ENCODE measurements at regions not wholly inside any gene's neighbourhood (a gene's known extent, or its start where the extent isn't known, plus 50 kb on each side); places are given as distances from the start of the nearest gene placed in this dataset.
"Not testable (repeated sequence)": the region's sequence is repeated elsewhere in the genome, so short reads cannot be mapped to it uniquely, and the experiment has no call there.

DNA sequence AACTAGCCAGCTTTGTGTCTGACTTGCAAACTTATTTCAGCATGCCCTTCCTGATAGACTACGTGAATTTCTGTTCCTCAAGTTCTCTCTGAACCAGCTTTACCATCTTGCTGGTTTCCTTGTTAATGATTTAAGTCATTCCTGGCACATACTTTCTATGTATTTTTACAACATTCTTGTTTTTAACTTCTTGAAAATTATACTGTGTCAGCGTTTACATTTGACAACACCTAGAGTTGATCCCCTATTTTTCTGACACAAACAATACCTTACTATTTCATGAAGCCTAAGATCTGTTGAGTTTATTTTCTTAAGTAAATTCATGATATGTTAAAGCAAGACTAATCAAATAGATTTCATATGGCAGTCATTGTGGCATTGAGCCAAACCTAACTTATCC, 686.3 kb downstream of the XPNPEP1 start:
- CTCF ChIA-PET: no interaction called here
- H3K4me3 Mint-ChIP-seq: no peak overlapping the region
- no peaks in the 10 kb centered on the region for H3K4me1 Mint-ChIP-seq
- H3K36me3 Mint-ChIP-seq: no peaks in the 10 kb centered on the region
- ATAC-seq: no peak
- H3K9me3 Mint-ChIP-seq: peaks cover 4% of the 10 kb centered on the region
- TF ChIP-seq ATF1 (CRISPR knock-in tag; IDR thresholded peaks at IDR 0.05): no peak
- TF ChIP-seq, protein P1, sequence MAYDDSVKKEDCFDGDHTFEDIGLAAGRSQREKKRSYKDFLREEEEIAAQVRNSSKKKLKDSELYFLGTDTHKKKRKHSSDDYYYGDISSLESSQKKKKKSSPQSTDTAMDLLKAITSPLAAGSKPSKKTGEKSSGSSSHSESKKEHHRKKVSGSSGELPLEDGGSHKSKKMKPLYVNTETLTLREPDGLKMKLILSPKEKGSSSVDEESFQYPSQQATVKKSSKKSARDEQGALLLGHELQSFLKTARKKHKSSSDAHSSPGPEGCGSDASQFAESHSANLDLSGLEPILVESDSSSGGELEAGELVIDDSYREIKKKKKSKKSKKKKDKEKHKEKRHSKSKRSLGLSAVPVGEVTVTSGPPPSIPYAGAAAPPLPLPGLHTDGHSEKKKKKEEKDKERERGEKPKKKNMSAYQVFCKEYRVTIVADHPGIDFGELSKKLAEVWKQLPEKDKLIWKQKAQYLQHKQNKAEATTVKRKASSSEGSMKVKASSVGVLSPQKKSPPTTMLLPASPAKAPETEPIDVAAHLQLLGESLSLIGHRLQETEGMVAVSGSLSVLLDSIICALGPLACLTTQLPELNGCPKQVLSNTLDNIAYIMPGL (CRISPR knock-in tag; IDR thresholded peaks at IDR 0.05): no peak
- no peak overlapping the region for H3K27ac Mint-ChIP-seq
- POLR2A ChIA-PET: no interaction called here
- no peaks in the 10 kb centered on the region; the same call in 1 of the 2 replicates for H3K27me3 Mint-ChIP-seq (ENCODE audit: low read depth)
- no peak for DNase-seq (ENCODE audit: low spot score)

DNA sequence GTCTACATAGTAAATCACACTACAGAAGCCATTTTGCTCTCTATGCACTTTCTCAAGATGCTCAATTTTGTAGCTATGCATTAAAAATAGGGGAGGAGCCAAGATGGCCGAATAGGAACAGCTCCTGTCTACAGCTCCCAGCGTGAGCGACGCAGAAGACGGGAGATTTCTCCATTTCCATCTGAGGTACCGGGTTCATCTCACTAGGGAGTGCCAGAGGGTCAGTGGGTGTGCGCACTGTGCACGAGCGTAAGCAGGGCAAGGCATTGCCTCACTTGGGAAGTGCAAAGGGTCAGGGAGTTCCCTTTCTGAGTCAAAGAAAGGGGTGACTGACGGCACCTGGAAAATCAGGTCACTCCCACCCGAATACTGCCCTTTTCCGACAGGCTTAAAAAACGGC, 699.8 kb downstream of the XPNPEP1 start:
- H3K27ac Mint-ChIP-seq; H3K4me1 Mint-ChIP-seq; ATAC-seq; H3K36me3 Mint-ChIP-seq; DNase-seq (ENCODE audit: low spot score); H3K27me3 Mint-ChIP-seq (ENCODE audit: low read depth); CTCF ChIA-PET; H3K4me3 Mint-ChIP-seq; POLR2A ChIA-PET: not testable (repeated sequence)
- H3K9me3 Mint-ChIP-seq: peaks cover 14% of the 10 kb centered on the region

DNA sequence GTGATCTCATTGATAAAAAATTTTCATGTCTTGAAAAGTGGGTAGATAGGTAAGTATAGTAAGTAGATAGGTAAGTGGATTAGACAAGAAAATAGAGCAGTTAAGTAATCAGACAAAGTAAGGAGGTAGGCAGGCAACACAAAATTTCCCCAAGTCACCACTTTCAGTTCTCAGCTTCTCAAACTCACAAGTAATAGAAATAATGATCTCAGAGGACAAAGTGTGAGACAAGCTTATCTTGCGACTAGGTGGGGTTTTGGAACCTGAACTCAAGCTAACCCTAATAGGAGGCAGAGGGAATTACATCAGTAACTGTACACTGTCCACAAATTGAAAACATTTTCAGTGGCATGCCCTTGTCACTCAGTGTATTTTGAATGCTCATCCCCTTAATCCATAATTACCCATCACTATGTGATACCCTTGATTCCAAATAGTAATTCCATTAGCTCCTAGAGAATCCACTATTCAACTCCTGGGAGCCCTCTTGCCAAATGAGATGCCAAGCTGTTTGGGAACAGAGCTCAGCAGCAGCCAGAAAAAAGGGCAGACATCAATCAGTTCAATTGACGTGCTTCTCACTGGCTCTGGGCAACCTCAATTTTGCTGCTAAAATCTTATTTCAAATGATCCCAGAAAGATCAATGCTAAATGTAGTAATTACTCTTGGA, 703.2 kb downstream of the XPNPEP1 start:
- CTCF ChIA-PET: no interaction called here
- no peak for ATAC-seq
- Mint-ChIP-seq H3K4me1 (peaks cover 9% of the 10 kb centered on the region), H3K36me3 (no peaks in the 10 kb centered on the region), H3K9me3 (peaks cover 8% of the 10 kb centered on the region), H3K27ac (no peak overlapping the region), H3K4me3 (no peak overlapping the region), H3K27me3 (ENCODE audit: low read depth) (no peaks in the 10 kb centered on the region)
- POLR2A ChIA-PET: no interaction called here
- DNase-seq (ENCODE audit: low spot score): no peak
- TF ChIP-seq SMAD4 (CRISPR knock-in tag; IDR thresholded peaks at IDR 0.05): no peak
- TF ChIP-seq, protein P2, sequence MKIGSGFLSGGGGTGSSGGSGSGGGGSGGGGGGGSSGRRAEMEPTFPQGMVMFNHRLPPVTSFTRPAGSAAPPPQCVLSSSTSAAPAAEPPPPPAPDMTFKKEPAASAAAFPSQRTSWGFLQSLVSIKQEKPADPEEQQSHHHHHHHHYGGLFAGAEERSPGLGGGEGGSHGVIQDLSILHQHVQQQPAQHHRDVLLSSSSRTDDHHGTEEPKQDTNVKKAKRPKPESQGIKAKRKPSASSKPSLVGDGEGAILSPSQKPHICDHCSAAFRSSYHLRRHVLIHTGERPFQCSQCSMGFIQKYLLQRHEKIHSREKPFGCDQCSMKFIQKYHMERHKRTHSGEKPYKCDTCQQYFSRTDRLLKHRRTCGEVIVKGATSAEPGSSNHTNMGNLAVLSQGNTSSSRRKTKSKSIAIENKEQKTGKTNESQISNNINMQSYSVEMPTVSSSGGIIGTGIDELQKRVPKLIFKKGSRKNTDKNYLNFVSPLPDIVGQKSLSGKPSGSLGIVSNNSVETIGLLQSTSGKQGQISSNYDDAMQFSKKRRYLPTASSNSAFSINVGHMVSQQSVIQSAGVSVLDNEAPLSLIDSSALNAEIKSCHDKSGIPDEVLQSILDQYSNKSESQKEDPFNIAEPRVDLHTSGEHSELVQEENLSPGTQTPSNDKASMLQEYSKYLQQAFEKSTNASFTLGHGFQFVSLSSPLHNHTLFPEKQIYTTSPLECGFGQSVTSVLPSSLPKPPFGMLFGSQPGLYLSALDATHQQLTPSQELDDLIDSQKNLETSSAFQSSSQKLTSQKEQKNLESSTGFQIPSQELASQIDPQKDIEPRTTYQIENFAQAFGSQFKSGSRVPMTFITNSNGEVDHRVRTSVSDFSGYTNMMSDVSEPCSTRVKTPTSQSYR (CRISPR knock-in tag; IDR thresholded peaks at IDR 0.05): no peak
- no peak for TF ChIP-seq NFYB (CRISPR knock-in tag; conservative IDR thresholded peaks at IDR 0.05; ENCODE audit: low read depth)
- no peak for TF ChIP-seq ATF1 (CRISPR knock-in tag; IDR thresholded peaks at IDR 0.05)
- TF ChIP-seq SP1 (CRISPR knock-in tag; conservative IDR thresholded peaks at IDR 0.05): no peak
- no peak for TF ChIP-seq NFATC4 (CRISPR knock-in tag; IDR thresholded peaks at IDR 0.05)
- TF ChIP-seq ZNF396 (CRISPR knock-in tag; IDR thresholded peaks at IDR 0.05; ENCODE audit: borderline replicate concordance): no peak
- TF ChIP-seq, protein P3, sequence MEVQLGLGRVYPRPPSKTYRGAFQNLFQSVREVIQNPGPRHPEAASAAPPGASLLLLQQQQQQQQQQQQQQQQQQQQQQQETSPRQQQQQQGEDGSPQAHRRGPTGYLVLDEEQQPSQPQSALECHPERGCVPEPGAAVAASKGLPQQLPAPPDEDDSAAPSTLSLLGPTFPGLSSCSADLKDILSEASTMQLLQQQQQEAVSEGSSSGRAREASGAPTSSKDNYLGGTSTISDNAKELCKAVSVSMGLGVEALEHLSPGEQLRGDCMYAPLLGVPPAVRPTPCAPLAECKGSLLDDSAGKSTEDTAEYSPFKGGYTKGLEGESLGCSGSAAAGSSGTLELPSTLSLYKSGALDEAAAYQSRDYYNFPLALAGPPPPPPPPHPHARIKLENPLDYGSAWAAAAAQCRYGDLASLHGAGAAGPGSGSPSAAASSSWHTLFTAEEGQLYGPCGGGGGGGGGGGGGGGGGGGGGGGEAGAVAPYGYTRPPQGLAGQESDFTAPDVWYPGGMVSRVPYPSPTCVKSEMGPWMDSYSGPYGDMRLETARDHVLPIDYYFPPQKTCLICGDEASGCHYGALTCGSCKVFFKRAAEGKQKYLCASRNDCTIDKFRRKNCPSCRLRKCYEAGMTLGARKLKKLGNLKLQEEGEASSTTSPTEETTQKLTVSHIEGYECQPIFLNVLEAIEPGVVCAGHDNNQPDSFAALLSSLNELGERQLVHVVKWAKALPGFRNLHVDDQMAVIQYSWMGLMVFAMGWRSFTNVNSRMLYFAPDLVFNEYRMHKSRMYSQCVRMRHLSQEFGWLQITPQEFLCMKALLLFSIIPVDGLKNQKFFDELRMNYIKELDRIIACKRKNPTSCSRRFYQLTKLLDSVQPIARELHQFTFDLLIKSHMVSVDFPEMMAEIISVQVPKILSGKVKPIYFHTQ (CRISPR knock-in tag; IDR thresholded peaks at IDR 0.05): no peak
- no peak for TF ChIP-seq FOXK1 (CRISPR knock-in tag; IDR thresholded peaks at IDR 0.05)
- TF ChIP-seq ESRRA (CRISPR knock-in tag; IDR thresholded peaks at IDR 0.05; ENCODE audit: borderline replicate concordance): no peak
- TF ChIP-seq, protein P4, sequence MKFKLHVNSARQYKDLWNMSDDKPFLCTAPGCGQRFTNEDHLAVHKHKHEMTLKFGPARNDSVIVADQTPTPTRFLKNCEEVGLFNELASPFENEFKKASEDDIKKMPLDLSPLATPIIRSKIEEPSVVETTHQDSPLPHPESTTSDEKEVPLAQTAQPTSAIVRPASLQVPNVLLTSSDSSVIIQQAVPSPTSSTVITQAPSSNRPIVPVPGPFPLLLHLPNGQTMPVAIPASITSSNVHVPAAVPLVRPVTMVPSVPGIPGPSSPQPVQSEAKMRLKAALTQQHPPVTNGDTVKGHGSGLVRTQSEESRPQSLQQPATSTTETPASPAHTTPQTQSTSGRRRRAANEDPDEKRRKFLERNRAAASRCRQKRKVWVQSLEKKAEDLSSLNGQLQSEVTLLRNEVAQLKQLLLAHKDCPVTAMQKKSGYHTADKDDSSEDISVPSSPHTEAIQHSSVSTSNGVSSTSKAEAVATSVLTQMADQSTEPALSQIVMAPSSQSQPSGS (CRISPR knock-in tag; IDR thresholded peaks at IDR 0.05; ENCODE audit: borderline replicate concordance, low read depth): no peak
- no peak for TF ChIP-seq FOXJ3 (CRISPR knock-in tag; IDR thresholded peaks at IDR 0.05; ENCODE audit: borderline replicate concordance)
- TF ChIP-seq, protein P5, sequence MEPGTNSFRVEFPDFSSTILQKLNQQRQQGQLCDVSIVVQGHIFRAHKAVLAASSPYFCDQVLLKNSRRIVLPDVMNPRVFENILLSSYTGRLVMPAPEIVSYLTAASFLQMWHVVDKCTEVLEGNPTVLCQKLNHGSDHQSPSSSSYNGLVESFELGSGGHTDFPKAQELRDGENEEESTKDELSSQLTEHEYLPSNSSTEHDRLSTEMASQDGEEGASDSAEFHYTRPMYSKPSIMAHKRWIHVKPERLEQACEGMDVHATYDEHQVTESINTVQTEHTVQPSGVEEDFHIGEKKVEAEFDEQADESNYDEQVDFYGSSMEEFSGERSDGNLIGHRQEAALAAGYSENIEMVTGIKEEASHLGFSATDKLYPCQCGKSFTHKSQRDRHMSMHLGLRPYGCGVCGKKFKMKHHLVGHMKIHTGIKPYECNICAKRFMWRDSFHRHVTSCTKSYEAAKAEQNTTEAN (CRISPR knock-in tag; IDR thresholded peaks at IDR 0.05): no peak
- no peak for TF ChIP-seq TCF7 (CRISPR knock-in tag; IDR thresholded peaks at IDR 0.05; ENCODE audit: low read depth)
- TF ChIP-seq, protein P6, sequence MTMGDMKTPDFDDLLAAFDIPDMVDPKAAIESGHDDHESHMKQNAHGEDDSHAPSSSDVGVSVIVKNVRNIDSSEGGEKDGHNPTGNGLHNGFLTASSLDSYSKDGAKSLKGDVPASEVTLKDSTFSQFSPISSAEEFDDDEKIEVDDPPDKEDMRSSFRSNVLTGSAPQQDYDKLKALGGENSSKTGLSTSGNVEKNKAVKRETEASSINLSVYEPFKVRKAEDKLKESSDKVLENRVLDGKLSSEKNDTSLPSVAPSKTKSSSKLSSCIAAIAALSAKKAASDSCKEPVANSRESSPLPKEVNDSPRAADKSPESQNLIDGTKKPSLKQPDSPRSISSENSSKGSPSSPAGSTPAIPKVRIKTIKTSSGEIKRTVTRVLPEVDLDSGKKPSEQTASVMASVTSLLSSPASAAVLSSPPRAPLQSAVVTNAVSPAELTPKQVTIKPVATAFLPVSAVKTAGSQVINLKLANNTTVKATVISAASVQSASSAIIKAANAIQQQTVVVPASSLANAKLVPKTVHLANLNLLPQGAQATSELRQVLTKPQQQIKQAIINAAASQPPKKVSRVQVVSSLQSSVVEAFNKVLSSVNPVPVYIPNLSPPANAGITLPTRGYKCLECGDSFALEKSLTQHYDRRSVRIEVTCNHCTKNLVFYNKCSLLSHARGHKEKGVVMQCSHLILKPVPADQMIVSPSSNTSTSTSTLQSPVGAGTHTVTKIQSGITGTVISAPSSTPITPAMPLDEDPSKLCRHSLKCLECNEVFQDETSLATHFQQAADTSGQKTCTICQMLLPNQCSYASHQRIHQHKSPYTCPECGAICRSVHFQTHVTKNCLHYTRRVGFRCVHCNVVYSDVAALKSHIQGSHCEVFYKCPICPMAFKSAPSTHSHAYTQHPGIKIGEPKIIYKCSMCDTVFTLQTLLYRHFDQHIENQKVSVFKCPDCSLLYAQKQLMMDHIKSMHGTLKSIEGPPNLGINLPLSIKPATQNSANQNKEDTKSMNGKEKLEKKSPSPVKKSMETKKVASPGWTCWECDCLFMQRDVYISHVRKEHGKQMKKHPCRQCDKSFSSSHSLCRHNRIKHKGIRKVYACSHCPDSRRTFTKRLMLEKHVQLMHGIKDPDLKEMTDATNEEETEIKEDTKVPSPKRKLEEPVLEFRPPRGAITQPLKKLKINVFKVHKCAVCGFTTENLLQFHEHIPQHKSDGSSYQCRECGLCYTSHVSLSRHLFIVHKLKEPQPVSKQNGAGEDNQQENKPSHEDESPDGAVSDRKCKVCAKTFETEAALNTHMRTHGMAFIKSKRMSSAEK (CRISPR knock-in tag; IDR thresholded peaks at IDR 0.05; ENCODE audit: borderline replicate concordance): no peak
- no peak for TF ChIP-seq GRHL2 (CRISPR knock-in tag; IDR thresholded peaks at IDR 0.05; ENCODE audit: insufficient replicate concordance, severe bottlenecking)

Measured in WTC11 (cell line).